PC-3 (cell line): ENCODE measurements at regions not wholly inside any gene's neighbourhood (a gene's known extent, or its start where the extent isn't known, plus 50 kb on each side); places are given as distances from the start of the nearest gene placed in this dataset.

Source experiments
- EZH2 ChIP-seq: fragments of 300-600 bp; sonication (generic); IDR thresholded peaks from one replicate; pipeline ENCODE4 v1.6.1; 2017; ENCODE audit warnings: antibody characterized with exemption, mild to moderate bottlenecking, low read length; ENCODE audit not compliant: unreplicated experiment
- EZH2phosphoT487 ChIP-seq: fragments of 300-600 bp; sonication (generic); IDR thresholded peaks from 2 replicates; pipeline ENCODE4 v1.6.1; 2018; ENCODE audit warnings: mild to moderate bottlenecking, antibody characterized with exemption, low read length, borderline replicate concordance

DNA sequence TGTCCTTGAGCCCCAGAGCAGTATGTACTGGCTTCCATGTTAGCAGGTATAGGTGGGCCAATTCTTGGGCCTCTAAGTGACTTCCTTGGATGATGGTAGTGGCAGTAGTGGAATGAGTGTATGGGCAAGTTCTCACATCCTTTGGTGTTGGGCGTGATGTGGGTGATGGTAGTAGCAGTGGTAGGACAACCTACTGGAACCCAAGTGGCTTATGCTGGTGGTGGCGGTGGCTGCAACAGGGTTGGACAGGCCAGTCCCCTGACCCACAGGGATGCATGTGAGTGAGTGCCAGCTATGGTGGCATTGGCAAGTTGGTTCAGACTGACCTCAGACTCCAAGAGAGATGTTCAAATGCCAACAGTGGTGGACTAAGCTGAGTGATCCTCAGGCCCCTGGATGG lies 1228.2 kb downstream of the ROBO2 start:
- no peak for TF ChIP-seq EZH2phosphoT487
- no peak for TF ChIP-seq EZH2
